Osteocyte (in vitro differentiated cells): ENCODE measurements at regions not wholly inside any gene's neighbourhood (a gene's known extent, or its start where the extent isn't known, plus 50 kb on each side); places are given as distances from the start of the nearest gene placed in this dataset.

ENCODE experiments used
- DNase-seq: peaks from one replicate; pipeline ENCODE4 v3.0.0; 2021; ENCODE audit warnings: mixed read lengths; ENCODE audit not compliant: unreplicated experiment; ENCODE audit errors: extremely low spot score
- H3K27ac Mint-ChIP-seq: one replicate; pipeline ENCODE4 v1.8.0; 2021; ENCODE audit warnings: mild to moderate bottlenecking, mixed read lengths; ENCODE audit not compliant: unreplicated experiment
- H3K27me3 Mint-ChIP-seq: one replicate; pipeline ENCODE4 v1.8.0; 2021; ENCODE audit warnings: mixed read lengths; ENCODE audit not compliant: unreplicated experiment
- H3K36me3 Mint-ChIP-seq: one replicate; pipeline ENCODE4 v1.8.0; 2021; ENCODE audit warnings: mixed read lengths; ENCODE audit not compliant: unreplicated experiment
- H3K4me1 Mint-ChIP-seq: one replicate; pipeline ENCODE4 v1.8.0; 2021; ENCODE audit warnings: mixed read lengths; ENCODE audit not compliant: unreplicated experiment
- H3K4me3 Mint-ChIP-seq: one replicate; pipeline ENCODE4 v1.8.0; 2021; ENCODE audit warnings: mild to moderate bottlenecking, moderate library complexity, mixed read lengths; ENCODE audit not compliant: unreplicated experiment
- H3K9me3 Mint-ChIP-seq: one replicate; pipeline ENCODE4 v1.8.0; 2021; ENCODE audit warnings: mixed read lengths; ENCODE audit not compliant: unreplicated experiment
- TF ChIP-seq, protein P1 (sequence below): fragments of 200-600 bp; sonication (generic); IDR thresholded peaks from 2 replicates; pipeline ENCODE4 v1.5.0; 2021; ENCODE audit warnings: antibody characterized with exemption, mild to moderate bottlenecking, moderate library complexity

DNA sequence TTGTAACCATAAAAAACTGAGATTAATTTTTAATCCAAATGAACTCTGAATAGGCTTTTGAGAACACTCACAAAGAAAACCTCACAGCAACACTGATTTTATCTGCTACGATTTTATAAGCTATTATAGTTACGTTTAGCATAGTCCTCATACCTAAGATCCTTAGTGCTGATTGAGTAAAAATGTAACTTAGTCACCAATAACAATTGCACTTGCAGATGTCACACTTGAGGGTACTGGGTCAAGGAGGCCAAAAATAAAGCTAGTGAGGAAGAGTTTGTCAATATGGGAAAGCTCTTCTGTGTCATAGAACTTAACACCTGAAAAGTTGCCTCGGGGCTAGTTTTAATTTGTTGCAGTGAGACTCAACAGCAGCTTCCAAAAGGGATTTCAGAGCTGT, 706.5 kb upstream of the FAM98A start:
- no peak for DNase-seq
- H3K9me3 Mint-ChIP-seq = no peaks in the 10 kb centered on the region
- no peak overlapping the region for H3K4me3 Mint-ChIP-seq
- TF ChIP-seq, protein P1, sequence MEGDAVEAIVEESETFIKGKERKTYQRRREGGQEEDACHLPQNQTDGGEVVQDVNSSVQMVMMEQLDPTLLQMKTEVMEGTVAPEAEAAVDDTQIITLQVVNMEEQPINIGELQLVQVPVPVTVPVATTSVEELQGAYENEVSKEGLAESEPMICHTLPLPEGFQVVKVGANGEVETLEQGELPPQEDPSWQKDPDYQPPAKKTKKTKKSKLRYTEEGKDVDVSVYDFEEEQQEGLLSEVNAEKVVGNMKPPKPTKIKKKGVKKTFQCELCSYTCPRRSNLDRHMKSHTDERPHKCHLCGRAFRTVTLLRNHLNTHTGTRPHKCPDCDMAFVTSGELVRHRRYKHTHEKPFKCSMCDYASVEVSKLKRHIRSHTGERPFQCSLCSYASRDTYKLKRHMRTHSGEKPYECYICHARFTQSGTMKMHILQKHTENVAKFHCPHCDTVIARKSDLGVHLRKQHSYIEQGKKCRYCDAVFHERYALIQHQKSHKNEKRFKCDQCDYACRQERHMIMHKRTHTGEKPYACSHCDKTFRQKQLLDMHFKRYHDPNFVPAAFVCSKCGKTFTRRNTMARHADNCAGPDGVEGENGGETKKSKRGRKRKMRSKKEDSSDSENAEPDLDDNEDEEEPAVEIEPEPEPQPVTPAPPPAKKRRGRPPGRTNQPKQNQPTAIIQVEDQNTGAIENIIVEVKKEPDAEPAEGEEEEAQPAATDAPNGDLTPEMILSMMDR = no peak
- no peak overlapping the region for H3K27ac Mint-ChIP-seq
- no peaks in the 10 kb centered on the region for H3K36me3 Mint-ChIP-seq
- peaks cover 2% of the 10 kb centered on the region for H3K27me3 Mint-ChIP-seq
- no peaks in the 10 kb centered on the region for H3K4me1 Mint-ChIP-seq

DNA sequence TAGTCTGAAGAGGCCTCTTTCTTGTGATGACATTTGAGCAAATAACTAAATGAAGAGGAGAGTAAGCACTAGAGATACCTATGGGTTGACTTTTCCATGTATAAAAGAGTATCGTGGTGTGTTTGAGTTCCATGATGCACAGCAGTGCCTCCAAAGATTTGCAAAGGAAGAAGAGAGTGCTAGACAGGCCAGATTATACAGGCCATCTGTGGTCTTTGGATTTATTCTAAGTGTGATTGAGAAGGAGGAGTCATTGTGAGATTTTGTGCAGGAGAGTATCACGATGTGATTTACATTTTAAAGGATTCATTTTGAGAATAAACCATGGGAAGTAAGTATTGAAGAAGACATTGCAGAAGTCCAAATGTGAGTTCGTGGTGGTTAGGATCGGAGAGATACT, 695.9 kb upstream of the FAM98A start:
- no peak overlapping the region for H3K4me3 Mint-ChIP-seq
- TF ChIP-seq, protein P1 = no peak
- no peaks in the 10 kb centered on the region for H3K9me3 Mint-ChIP-seq
- H3K4me1 Mint-ChIP-seq = no peaks in the 10 kb centered on the region
- no peaks in the 10 kb centered on the region for H3K27me3 Mint-ChIP-seq
- no peak for DNase-seq
- no peaks in the 10 kb centered on the region for H3K36me3 Mint-ChIP-seq
- H3K27ac Mint-ChIP-seq = no peak overlapping the region

DNA sequence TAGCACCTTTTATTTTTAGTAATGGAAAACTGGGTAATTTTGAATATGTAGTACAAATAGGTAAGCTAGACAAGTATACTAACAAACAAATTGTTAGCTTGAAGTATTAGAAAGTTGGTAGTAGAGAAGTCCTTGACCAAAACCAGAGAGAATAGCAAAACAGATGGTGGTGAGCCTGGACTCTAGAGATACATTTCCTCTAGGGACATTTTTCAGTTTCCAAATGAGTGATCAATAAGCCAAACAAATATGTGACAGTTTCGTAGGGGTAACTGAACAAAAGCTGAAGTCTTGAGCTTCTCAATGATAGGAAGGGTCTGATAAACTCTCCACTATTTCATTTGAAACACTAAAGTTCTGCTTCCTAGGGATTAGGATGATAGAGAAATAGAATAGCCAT, 692.0 kb upstream of the FAM98A start:
- Mint-ChIP-seq H3K4me1 (no peaks in the 10 kb centered on the region), H3K27ac (no peak overlapping the region), H3K4me3 (no peak overlapping the region), H3K36me3 (no peaks in the 10 kb centered on the region), H3K9me3 (no peaks in the 10 kb centered on the region), H3K27me3 (no peaks in the 10 kb centered on the region)
- no peak for DNase-seq
- TF ChIP-seq, protein P1 = no peak

DNA sequence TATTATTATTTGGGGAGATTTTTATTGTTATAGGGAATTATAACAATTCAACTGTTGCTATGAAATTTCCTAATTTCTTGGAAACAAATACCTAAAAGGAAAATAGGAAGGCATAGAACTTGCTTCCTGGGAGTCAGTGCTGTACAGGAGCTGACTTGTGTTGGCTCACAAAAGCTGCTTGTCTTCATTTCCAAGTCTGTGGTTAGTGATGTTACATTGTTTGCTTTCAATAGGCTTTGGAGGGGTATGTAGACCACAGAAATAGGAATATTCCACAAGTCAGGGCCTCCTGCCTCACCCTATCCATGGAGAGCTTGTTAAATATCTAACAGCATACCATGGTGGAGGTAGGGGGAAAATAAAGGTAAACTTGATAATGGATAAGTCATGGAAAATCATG, 688.9 kb upstream of the FAM98A start:
- no peaks in the 10 kb centered on the region for H3K36me3 Mint-ChIP-seq
- TF ChIP-seq, protein P1 = no peak
- peaks cover 4% of the 10 kb centered on the region for H3K9me3 Mint-ChIP-seq
- no peaks in the 10 kb centered on the region for H3K27me3 Mint-ChIP-seq
- no peak overlapping the region for H3K27ac Mint-ChIP-seq
- no peak overlapping the region for H3K4me3 Mint-ChIP-seq
- no peak for DNase-seq
- no peaks in the 10 kb centered on the region for H3K4me1 Mint-ChIP-seq

DNA sequence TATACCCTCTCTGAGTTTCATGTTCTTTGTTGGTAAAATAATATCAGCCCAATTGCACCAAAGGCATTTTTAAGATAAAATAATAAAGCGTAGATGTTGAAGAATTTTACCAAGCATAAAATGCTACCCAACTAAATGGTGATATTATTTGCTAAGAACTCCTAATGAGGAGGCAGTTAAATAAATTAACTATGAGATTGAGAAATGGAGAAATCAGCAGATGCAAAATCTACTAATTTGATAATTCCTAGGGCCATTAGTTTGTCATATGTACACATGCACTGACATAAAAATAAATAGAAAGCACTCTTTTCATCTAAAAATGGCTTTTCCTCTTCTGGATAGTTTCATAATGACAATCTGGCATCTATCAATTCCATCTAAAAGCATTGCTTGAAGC, 681.5 kb upstream of the FAM98A start:
- no peak overlapping the region for H3K27ac Mint-ChIP-seq
- no peaks in the 10 kb centered on the region for H3K4me1 Mint-ChIP-seq
- H3K9me3 Mint-ChIP-seq = peaks cover 5% of the 10 kb centered on the region
- TF ChIP-seq, protein P1 = no peak
- no peak for DNase-seq
- no peak overlapping the region for H3K4me3 Mint-ChIP-seq
- no peaks in the 10 kb centered on the region for H3K36me3 Mint-ChIP-seq
- no peaks in the 10 kb centered on the region for H3K27me3 Mint-ChIP-seq
